Panc1 (cell line): ENCODE measurements at regions not wholly inside any gene's neighbourhood (a gene's known extent, or its start where the extent isn't known, plus 50 kb on each side); places are given as distances from the start of the nearest gene placed in this dataset.
"Not testable (repeated sequence)": the region's sequence is repeated elsewhere in the genome, so short reads cannot be mapped to it uniquely, and the experiment has no call there.

Source experiments
- ATAC-seq: fragments of 200-7000 bp; cut with Tn5 transposase; 2 replicates; pipeline ENCODE4 v1.9.1; 2020; ENCODE audit warnings: mild to moderate bottlenecking, moderate library complexity
- BruUV-seq: library from RNA; stranded (reverse); fragments of 400-500 nt; replicated peaks from 2 replicates; lab custom pipeline; 2021; lab: Mats Ljungman, UMichigan
- CTCF ChIA-PET: fragments of 300-600 bp; sonication (Branson Sonifier 250); formaldehyde crosslinking; loops from one replicate; lab custom pipeline; 2022; ENCODE audit warnings: antibody characterized with exemption; lab: Charles Lee
- POLR2A ChIA-PET: fragments of 300-600 bp; sonication (Branson Sonifier 250); formaldehyde crosslinking; loops from one replicate; lab custom pipeline; 2022; ENCODE audit warnings: antibody characterized with exemption; lab: Charles Lee
- DNase-seq: peaks from one replicate; pipeline ENCODE4 v3.0.0-alpha.2; 2010; ENCODE audit warnings: low read depth, low spot score
- H3K27ac ChIP-seq: 2 replicates; pipeline ENCODE4 v1.5.1; 2011; ENCODE audit warnings: mild to moderate bottlenecking, low read length, inconsistent platforms
- H3K27me3 ChIP-seq: fragments of 200-500 bp; sonication (Bioruptor generic); 2 replicates; pipeline ENCODE4 v1.6.0; 2014; ENCODE audit warnings: low read length, inconsistent platforms; ENCODE audit not compliant: control insufficient read depth, insufficient read depth
- H3K36me3 ChIP-seq: fragments of 200-500 bp; sonication (Bioruptor generic); 2 replicates; pipeline ENCODE4 v1.5.1; 2014; ENCODE audit warnings: inconsistent platforms, mild to moderate bottlenecking, low read length, moderate library complexity; ENCODE audit not compliant: control insufficient read depth, insufficient read depth
- H3K4me1 ChIP-seq: 2 replicates; pipeline ENCODE4 v1.5.1; 2011; ENCODE audit warnings: inconsistent platforms, mild to moderate bottlenecking, low read length, moderate library complexity; ENCODE audit not compliant: control insufficient read depth, insufficient read depth
- H3K4me3 ChIP-seq, 2 experiments: 2 replicates each; pipeline ENCODE4 v1.5.1; 2011 to 2012; ENCODE audit warnings: low read depth in 2 of 2, low read length in 2 of 2, mild to moderate bottlenecking in 2 of 2, inconsistent platforms in 1 of 2, moderate library complexity in 1 of 2
- H3K9me3 ChIP-seq: fragments of 200-500 bp; sonication (Bioruptor generic); 2 replicates; pipeline ENCODE4 v1.5.1; 2014; ENCODE audit warnings: low read depth, mild to moderate bottlenecking, inconsistent platforms, low read length, moderate library complexity; ENCODE audit not compliant: control insufficient read depth, insufficient read depth
- POLR2AphosphoS5 ChIP-seq: IDR thresholded peaks from 2 replicates; pipeline ENCODE4 v1.6.1; 2012; ENCODE audit warnings: mild to moderate bottlenecking, low read depth, low read length, moderate library complexity
- SIN3A ChIP-seq: IDR thresholded peaks from 2 replicates; pipeline ENCODE4 v1.6.1; 2012; ENCODE audit warnings: low read depth, mild to moderate bottlenecking, low read length, moderate library complexity, borderline replicate concordance; ENCODE audit not compliant: insufficient read depth
- TCF7L2 ChIP-seq: IDR thresholded peaks from 2 replicates; pipeline ENCODE4 v1.6.1; 2011; ENCODE audit warnings: mild to moderate bottlenecking, low read depth, low read length, inconsistent platforms
- in situ Hi-C: cut with HindIII; loops from 2 replicates; pipeline ENCODE4 v1.10.0; 2016; ENCODE audit warnings: low sequenced_read_pairs, low pct_unique_long_range_greater_than_20kb
- intact Hi-C: fragments of 100-400 bp; cut with micrococcal nuclease; formaldehyde crosslinking; loops from one replicate; pipeline ENCODE4 v1.10.0; 2022; ENCODE audit not compliant: unreplicated experiment
- TF ChIP-seq, protein P1 (sequence below): fragments of 450-650 bp; IDR thresholded peaks from 2 replicates; pipeline ENCODE4 v1.5.1; 2017; ENCODE audit warnings: mild to moderate bottlenecking
- TF ChIP-seq, protein P2 (sequence below), 2 experiments: IDR thresholded peaks; 2 replicates each; pipeline ENCODE4 v1.6.1; 2011 to 2012; ENCODE audit warnings: low read depth in 2 of 2, control low read depth in 1 of 2, low read length in 1 of 2, mild to moderate bottlenecking in 1 of 2, moderate library complexity in 1 of 2; ENCODE audit not compliant: insufficient read depth in 1 of 2

- Histone ChIP-seq H3K27ac (no peak overlapping the region), H3K4me3 (no peak overlapping the region), H3K9me3 (no peaks in the 10 kb centered on the region), H3K4me1 (no peaks in the 10 kb centered on the region), H3K27me3 (no peaks in the 10 kb centered on the region), H3K36me3 (no peaks in the 10 kb centered on the region)
- intact Hi-C loops (no loop called here), in situ Hi-C loops (no loop called here)
- no TSS peak for BruUV-seq
- POLR2A ChIA-PET: no interaction called here
- no peak for ATAC-seq
- no peak for TF ChIP-seq TCF7L2
- TF ChIP-seq, protein P1, sequence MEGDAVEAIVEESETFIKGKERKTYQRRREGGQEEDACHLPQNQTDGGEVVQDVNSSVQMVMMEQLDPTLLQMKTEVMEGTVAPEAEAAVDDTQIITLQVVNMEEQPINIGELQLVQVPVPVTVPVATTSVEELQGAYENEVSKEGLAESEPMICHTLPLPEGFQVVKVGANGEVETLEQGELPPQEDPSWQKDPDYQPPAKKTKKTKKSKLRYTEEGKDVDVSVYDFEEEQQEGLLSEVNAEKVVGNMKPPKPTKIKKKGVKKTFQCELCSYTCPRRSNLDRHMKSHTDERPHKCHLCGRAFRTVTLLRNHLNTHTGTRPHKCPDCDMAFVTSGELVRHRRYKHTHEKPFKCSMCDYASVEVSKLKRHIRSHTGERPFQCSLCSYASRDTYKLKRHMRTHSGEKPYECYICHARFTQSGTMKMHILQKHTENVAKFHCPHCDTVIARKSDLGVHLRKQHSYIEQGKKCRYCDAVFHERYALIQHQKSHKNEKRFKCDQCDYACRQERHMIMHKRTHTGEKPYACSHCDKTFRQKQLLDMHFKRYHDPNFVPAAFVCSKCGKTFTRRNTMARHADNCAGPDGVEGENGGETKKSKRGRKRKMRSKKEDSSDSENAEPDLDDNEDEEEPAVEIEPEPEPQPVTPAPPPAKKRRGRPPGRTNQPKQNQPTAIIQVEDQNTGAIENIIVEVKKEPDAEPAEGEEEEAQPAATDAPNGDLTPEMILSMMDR: no peak
- TF ChIP-seq, protein P2, sequence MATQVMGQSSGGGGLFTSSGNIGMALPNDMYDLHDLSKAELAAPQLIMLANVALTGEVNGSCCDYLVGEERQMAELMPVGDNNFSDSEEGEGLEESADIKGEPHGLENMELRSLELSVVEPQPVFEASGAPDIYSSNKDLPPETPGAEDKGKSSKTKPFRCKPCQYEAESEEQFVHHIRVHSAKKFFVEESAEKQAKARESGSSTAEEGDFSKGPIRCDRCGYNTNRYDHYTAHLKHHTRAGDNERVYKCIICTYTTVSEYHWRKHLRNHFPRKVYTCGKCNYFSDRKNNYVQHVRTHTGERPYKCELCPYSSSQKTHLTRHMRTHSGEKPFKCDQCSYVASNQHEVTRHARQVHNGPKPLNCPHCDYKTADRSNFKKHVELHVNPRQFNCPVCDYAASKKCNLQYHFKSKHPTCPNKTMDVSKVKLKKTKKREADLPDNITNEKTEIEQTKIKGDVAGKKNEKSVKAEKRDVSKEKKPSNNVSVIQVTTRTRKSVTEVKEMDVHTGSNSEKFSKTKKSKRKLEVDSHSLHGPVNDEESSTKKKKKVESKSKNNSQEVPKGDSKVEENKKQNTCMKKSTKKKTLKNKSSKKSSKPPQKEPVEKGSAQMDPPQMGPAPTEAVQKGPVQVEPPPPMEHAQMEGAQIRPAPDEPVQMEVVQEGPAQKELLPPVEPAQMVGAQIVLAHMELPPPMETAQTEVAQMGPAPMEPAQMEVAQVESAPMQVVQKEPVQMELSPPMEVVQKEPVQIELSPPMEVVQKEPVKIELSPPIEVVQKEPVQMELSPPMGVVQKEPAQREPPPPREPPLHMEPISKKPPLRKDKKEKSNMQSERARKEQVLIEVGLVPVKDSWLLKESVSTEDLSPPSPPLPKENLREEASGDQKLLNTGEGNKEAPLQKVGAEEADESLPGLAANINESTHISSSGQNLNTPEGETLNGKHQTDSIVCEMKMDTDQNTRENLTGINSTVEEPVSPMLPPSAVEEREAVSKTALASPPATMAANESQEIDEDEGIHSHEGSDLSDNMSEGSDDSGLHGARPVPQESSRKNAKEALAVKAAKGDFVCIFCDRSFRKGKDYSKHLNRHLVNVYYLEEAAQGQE (IDR thresholded peaks at IDR 0.05; ENCODE audit: insufficient read depth in 1 of 2, low read depth in 2 of 2, low read length in 1 of 2): no peak
- TF ChIP-seq POLR2AphosphoS5: no peak
- no peak for TF ChIP-seq SIN3A
- CTCF ChIA-PET: no interaction called here
- no peak for DNase-seq
Observed at GRCh38 chr15:85282504-85283115, 97.8 kb upstream of the AKAP13 start.

GRCh38 chr15:85283815-85284214 is 96.6 kb upstream of the AKAP13 start:
- ATAC-seq, DNase-seq, CTCF ChIA-PET, in situ Hi-C loops, H3K27ac ChIP-seq, POLR2A ChIA-PET, H3K4me3 ChIP-seq, H3K9me3 ChIP-seq, BruUV-seq, H3K36me3 ChIP-seq, intact Hi-C loops, H3K4me1 ChIP-seq, H3K27me3 ChIP-seq: not testable (repeated sequence)

GRCh38 chr15:85284497-85284896 is 95.9 kb upstream of the AKAP13 start:
- TF ChIP-seq TCF7L2: no peak
- TF ChIP-seq, protein P2 (IDR thresholded peaks at IDR 0.05; ENCODE audit: insufficient read depth in 1 of 2, low read depth in 2 of 2, low read length in 1 of 2): no peak
- no peak for TF ChIP-seq POLR2AphosphoS5
- no peak for TF ChIP-seq SIN3A
- TF ChIP-seq, protein P1: no peak
- ATAC-seq (no peak), DNase-seq (no peak)
- BruUV-seq: no TSS peak
- in situ Hi-C loops: no loop called here
- Histone ChIP-seq H3K9me3 (no peaks in the 10 kb centered on the region), H3K4me1 (no peaks in the 10 kb centered on the region), H3K36me3 (no peaks in the 10 kb centered on the region), H3K27ac (no peak overlapping the region), H3K4me3 (no peak overlapping the region), H3K27me3 (no peaks in the 10 kb centered on the region)
- intact Hi-C loops: no loop called here
- POLR2A ChIA-PET: no interaction called here
- CTCF ChIA-PET: no interaction called here
